ENCODE measurements at regions not wholly inside any gene's neighbourhood (a gene's known extent, or its start where the extent isn't known, plus 50 kb on each side); places are given as distances from the start of the nearest gene placed in this dataset.

- no peak for DNase-seq (ENCODE audit: low spot score)
- intact Hi-C loops (cut with micrococcal nuclease; ENCODE audit: unreplicated experiment): no loop called here
Observed at GRCh38 chr14:48575772-48576171, 900.4 kb upstream of the MDGA2 start.

GRCh38 chr14:48568688-48569087 is 893.3 kb upstream of the MDGA2 start:
- ChIA-PET CTCF (no interaction called here), POLR2A (ENCODE audit: low non-redundant PET) (no interaction called here)
- H3K27ac ChIP-seq (ENCODE audit: low read depth, low read length, poor library complexity, severe bottlenecking): no peak overlapping the region
- H3K36me3 ChIP-seq (ENCODE audit: insufficient read depth, low read length, poor library complexity, severe bottlenecking): no peaks in the 10 kb centered on the region
- H3K4me1 ChIP-seq (ENCODE audit: insufficient read depth, low read length, poor library complexity, severe bottlenecking): peaks cover 3% of the 10 kb centered on the region
- H3K9me3 ChIP-seq (ENCODE audit: low read depth, low read length, poor library complexity, severe bottlenecking): peaks cover 5% of the 10 kb centered on the region
- no peak for TF ChIP-seq EZH2 (IDR thresholded peaks at IDR 0.05; ENCODE audit: borderline replicate concordance, low read depth, low read length, poor library complexity, severe bottlenecking)
- TF ChIP-seq CTCF (conservative IDR thresholded peaks at IDR 0.05; ENCODE audit: low read depth, low read length): no peak
- H3K27me3 ChIP-seq (replicated peaks; ENCODE audit: insufficient read depth, low read depth, low read length, poor library complexity): no peaks in the 10 kb centered on the region
- intact Hi-C loops (cut with micrococcal nuclease; ENCODE audit: unreplicated experiment): no loop called here
- no TSS peak for BruUV-seq (replicated peaks)
- H3K4me3 ChIP-seq (ENCODE audit: low read depth, low read length, poor library complexity, severe bottlenecking): no peak overlapping the region
- DNase-seq (ENCODE audit: low spot score): peak; percentile 14

More at GRCh38 chr14:48575772-48576171, 900.4 kb upstream of the MDGA2 start:
- POLR2A ChIA-PET (ENCODE audit: low non-redundant PET): no interaction called here
- Histone ChIP-seq H3K27ac (ENCODE audit: low read depth, low read length, poor library complexity, severe bottlenecking) (no peak overlapping the region), H3K4me3 (ENCODE audit: low read depth, low read length, poor library complexity, severe bottlenecking) (no peak overlapping the region), H3K27me3 (replicated peaks; ENCODE audit: insufficient read depth, low read depth, low read length, poor library complexity) (no peaks in the 10 kb centered on the region), H3K36me3 (ENCODE audit: insufficient read depth, low read length, poor library complexity, severe bottlenecking) (no peaks in the 10 kb centered on the region), H3K4me1 (ENCODE audit: insufficient read depth, low read length, poor library complexity, severe bottlenecking) (no peaks in the 10 kb centered on the region), H3K9me3 (ENCODE audit: low read depth, low read length, poor library complexity, severe bottlenecking) (no peaks in the 10 kb centered on the region)
- TF ChIP-seq EZH2 (IDR thresholded peaks at IDR 0.05; ENCODE audit: borderline replicate concordance, low read depth, low read length, poor library complexity, severe bottlenecking): no peak
- no peak for TF ChIP-seq CTCF (conservative IDR thresholded peaks at IDR 0.05; ENCODE audit: low read depth, low read length)
- no TSS peak for BruUV-seq (replicated peaks)
- CTCF ChIA-PET: no interaction called here

GRCh38 chr14:48568252-48568651 is 892.8 kb upstream of the MDGA2 start:
- ChIA-PET POLR2A (ENCODE audit: low non-redundant PET) (no interaction called here), CTCF (no interaction called here)
- Histone ChIP-seq H3K27me3 (replicated peaks; ENCODE audit: insufficient read depth, low read depth, low read length, poor library complexity) (no peaks in the 10 kb centered on the region), H3K4me3 (ENCODE audit: low read depth, low read length, poor library complexity, severe bottlenecking) (no peak overlapping the region), H3K27ac (ENCODE audit: low read depth, low read length, poor library complexity, severe bottlenecking) (no peak overlapping the region), H3K9me3 (ENCODE audit: low read depth, low read length, poor library complexity, severe bottlenecking) (peaks cover 10% of the 10 kb centered on the region), H3K36me3 (ENCODE audit: insufficient read depth, low read length, poor library complexity, severe bottlenecking) (no peaks in the 10 kb centered on the region), H3K4me1 (ENCODE audit: insufficient read depth, low read length, poor library complexity, severe bottlenecking) (peaks cover 3% of the 10 kb centered on the region)
- BruUV-seq (replicated peaks): no TSS peak
- intact Hi-C loops (cut with micrococcal nuclease; ENCODE audit: unreplicated experiment): no loop called here
- TF ChIP-seq CTCF (conservative IDR thresholded peaks at IDR 0.05; ENCODE audit: low read depth, low read length) (no peak), EZH2 (IDR thresholded peaks at IDR 0.05; ENCODE audit: borderline replicate concordance, low read depth, low read length, poor library complexity, severe bottlenecking) (no peak)
- DNase-seq (ENCODE audit: low spot score): no peak
